Eye (tissue), 1 donor: ENCODE measurements at regions not wholly inside any gene's neighbourhood (a gene's known extent, or its start where the extent isn't known, plus 50 kb on each side); places are given as distances from the start of the nearest gene placed in this dataset.
A peak's percentile ranks its signal among the peaks of the same experiment; 100 is the strongest.

Experiments
- DNase-seq: peaks from one replicate; pipeline ENCODE4 v3.0.0-alpha.2; 2015

DNA sequence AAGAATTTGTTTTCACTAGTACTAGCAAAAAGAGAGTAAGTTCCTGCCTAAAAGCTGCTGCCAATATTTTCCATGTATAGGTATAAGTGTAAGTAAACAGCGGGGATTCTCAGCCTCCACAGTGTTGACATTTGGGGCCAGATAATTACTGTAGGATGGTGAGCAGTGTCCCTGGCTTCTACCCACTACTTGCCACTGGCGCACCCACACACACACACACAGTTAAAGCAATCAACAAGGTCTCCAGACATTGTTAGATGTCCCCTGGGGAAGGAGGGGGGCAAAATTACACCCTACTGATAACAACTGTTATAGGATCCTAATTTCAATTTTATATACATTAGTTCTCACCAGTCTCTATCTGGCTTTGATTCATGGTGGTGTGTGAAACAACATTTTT is 417.0 kb upstream of the PSMD7 start:
- DNase-seq = no peak

DNA sequence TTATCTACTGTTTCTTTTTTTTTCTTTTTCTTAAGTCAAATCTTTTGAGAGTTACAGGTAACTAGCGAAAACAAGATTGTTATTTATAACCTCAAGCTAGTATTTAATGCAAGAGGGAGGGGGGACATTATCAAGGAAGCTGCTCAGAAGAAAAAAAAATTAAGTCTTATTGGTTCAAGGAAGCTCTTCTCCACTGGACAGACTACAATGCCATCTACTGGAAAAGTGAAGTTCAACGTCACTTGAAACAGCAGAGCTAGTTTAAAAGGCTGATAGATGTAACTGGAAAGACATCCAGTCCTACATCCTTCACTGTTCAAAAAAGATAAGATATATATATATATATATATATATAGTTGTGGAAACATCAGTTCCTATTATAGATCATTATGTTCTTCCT is 418.0 kb upstream of the PSMD7 start:
- peak; percentile 90 for DNase-seq

DNA sequence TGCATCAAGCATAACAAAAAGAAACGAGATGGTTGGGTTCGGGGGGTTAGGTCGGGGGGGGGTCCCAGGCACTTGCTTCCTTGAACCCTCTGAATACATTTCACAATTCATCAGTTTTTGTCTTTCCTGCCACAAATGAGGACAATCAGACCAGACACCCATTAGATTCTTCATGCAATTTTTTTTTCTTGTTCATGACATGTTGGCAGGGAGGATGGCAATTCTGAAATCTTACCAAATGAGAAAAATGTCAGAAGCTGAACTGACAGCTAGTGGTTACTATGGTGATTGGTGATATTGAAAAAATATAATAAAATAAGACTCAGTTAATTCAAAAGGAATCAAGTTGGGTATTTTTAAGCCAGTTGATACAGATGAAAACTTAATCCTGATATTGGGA is 419.5 kb upstream of the PSMD7 start:
- DNase-seq = no peak

DNA sequence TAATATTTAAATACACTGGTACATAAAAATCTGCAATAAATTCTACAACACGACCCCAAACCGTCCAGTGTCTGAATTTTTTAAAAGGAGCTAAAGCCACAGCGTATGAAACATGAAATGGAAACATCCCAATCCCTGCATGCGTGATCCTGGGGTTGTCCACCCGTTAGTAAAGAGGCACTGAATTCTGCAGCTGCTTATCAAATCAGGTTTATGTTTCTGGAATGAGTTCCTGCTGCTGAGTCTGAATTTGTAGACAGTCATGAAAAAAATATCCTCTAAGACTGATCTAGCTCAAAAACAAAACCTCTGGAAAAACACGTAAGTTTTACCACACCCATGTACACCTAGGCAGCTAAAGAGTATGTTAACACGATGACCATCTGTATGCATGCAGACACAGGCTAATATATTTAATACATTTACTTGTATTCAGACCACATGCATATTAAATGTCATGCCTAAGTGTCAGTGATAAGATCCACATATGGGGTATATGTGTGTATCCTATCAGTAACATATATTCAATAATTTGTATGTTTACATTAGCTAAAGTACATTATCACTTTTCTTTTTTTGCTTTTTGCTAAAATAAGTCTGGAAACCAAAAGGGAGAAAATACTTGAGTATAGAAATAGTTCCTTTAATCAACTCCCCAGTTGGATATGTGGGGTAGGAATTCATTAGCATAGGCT is 420.5 kb upstream of the PSMD7 start:
- peak; percentile 32 for DNase-seq

DNA sequence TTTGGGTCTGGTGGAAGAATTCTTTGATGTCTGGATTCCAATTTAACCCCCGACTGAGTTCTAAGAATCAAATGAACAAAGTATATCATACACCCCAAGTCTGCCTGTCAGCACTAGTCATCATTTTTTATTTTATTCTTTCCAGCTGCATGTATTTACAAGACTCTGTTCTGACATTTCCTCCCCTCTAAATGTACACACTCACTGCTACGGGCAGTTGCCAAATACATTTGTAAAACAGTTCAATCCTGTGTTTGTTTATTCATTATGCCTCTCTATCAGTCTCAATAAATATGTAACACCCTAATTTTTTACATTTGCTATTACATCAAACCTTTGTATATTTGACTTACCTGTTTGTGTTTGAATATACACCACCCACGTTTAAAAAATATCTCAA is 422.3 kb upstream of the PSMD7 start:
- peak; percentile 22 for DNase-seq

DNA sequence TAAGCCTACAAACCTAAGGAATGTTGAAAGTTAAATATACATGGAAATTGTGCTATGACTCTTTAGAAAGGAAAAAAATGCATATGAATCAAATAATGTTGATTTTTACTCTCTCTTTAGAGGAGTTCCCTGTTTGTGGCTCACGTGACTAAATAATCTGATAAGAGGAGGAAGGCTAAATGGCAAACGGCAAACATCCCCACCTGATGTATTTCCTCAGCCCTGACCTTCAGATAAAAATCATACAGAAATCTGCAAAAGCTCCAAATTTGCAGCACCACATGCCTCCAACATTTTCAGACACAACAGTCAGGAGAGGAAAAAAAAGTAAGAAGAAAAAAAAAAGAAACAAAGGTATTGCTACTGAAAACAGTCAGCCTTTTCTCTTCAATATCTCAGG is 423.0 kb upstream of the PSMD7 start:
- DNase-seq = no peak

DNA sequence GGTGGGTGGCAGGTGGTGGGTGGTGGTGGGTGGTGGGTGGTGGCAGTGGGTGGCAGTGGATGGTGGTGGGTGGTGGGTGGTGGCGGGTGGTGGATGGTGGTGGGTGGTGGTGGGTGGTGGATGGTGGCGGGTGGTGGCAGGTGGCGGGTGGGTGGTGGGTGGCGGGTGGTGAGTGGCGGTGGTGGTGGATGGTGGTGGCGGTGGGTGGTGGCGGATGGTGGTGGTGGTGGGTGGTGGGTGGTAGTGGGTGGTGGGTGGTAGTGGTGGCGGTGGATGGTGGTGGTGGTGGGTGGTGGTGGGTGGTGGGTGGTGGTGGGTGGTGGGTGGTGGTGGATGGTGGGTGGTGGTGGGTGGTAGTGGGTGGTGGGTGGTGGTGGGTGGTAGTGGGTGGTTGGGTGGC is 423.8 kb upstream of the PSMD7 start:
- DNase-seq = no peak

DNA sequence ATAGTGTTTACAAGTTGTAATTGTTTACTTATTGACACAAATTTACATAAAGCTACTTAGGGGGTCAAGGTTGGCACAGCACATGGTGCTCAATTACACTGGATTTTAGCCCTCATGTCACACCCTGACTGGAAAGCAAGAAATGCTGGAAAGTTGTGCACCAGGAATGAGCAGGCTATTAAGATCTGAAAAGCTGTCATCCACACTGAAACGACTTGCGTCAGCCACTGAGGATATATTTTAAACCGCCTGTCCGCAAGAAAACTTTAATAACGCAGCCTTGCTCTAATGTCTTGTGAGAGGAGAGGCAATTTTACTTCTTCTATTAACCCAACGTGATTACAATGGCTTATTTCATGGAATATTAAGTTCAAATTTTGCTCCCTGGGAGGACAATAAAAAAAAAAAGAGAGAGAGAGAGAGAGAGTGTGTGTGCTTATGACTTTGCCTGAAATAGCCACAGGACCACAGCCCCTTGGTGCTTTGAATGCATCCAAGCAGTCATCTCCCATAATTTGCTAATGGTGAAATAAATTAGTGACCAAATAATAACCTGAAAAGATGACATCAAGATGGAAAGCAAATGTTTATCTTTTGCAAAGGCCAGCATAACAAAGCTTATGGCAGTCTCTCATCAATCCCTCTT is 425.4 kb upstream of the PSMD7 start:
- DNase-seq = peak; percentile 24

DNA sequence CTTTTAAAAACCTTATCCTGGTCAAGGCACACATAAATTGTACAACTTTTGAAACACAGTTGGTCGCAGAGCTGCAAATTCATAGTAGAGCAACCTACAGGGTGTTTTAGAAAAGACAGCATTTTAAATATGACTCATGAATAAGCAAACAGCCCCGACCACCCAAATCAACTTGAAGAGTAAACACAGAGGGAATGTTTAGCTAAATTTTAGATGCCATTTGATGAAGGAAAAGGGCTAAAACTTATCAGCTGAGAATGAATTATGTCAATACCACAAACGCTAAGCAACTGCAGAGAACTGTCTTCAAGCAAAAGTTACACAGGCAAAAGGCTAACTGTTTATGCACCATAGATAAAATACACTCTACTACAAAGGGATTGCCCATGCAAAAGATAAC is 427.5 kb upstream of the PSMD7 start:
- DNase-seq = no peak

DNA sequence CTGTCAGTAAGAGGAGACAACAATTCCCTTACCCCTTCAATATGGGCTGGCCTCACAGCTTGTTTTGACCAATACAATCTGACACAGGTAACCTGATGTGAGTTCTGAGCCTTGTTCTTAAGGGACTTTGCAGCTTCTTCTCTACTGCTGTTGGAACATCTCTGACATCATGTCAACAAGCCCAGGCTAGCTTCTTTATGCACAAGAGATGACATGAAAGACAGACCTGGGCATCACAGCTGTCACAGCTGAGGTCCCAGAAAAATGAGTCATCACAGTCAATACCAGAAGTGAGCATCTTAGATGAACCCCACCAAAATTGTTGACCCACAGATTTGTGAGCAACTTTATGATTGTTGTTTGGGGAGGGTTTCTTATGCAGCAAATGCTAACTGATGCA is 431.7 kb upstream of the PSMD7 start:
- no peak for DNase-seq

DNA sequence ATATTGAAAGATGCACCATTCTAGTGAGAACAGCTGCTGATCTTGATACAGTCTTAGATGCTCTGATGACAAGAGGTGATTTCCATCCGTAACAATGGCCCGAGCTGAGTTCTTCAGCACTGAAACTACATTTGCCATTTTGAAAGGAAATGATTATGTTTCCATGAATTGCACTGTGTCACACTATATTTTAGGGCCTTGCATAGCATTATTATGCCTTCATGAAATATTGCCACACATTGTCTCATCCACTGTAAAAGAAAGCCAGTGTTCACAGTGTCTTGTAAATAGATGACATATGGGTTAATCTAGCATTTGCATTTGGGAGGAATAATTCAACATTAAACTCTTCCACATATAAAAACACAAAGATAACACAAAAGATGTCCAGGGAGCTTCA is 438.3 kb upstream of the PSMD7 start:
- no peak for DNase-seq

DNA sequence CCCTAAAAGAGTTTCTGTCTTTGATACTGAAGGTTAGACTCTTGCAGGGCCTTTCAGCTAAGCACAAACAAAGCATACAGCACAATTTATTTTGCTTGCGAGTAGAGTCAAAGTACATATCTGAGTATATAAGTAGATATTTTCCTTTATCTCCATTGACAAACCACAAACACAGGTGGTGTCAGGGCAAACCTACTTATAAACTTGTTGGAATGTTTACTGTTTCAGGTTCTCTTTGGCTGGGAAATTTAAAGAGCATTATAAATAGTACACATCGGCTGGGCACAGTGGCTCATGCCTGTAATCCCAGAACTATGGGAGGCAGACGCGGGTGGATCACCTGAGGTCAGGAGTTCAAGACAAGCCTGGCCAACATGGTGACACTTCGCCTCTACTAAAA is 442.6 kb upstream of the PSMD7 start:
- no peak for DNase-seq

DNA sequence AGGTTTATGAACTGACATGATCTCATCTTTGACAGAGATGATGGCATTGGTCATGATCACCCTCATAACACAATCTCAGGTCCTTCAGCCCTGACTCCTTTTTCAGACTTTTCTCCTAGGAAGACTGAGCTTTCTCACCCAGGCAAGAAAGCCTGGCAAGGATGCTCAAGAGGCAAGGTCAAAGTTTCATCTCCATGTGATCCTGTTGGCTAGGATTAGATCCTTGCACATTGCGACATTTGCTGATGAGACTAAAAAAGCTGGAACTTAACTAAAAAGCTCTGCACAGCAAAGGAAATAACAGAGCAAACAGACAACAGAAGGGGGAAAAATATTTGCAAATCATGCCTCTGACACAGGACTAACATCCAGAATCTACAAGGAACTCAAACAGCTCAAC is 444.1 kb upstream of the PSMD7 start:
- DNase-seq = no peak

DNA sequence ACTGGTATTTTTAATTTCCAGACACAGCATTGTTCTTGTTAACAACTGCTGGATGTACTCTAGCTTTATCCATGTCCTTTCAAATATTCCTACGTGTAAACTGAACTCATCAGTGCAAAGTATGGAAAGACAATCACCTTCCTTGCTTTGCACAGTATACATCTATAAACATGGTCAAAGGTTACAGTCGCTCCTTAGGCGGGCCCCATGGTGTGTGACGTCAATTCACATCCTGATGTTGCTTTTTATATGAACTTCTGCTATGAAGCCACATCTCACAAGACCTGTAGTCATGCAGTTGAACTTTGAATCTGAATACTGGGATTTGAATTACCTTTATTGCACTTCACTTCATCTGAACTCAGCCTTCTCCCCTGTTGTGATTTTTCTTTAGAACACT is 447.6 kb upstream of the PSMD7 start:
- DNase-seq = no peak

DNA sequence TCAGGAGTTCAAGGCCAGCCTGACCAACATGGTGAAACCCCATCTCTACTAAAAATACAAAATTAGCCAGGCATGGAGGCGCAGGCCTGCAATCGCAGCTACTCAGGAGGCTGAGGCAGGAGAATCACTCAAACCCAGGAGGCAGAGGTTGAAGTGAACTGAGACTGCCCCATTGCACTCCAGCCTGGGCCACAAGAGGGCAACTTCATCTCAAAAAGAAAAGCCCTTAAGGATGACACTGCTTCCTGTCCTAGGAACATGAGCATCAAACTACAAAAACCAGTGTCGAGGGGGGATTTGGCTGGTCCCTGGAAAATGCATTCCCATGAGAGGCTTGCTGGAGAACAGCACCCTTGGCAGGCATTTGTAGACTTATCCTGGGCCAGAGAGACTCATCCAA is 449.5 kb upstream of the PSMD7 start:
- no peak for DNase-seq

DNA sequence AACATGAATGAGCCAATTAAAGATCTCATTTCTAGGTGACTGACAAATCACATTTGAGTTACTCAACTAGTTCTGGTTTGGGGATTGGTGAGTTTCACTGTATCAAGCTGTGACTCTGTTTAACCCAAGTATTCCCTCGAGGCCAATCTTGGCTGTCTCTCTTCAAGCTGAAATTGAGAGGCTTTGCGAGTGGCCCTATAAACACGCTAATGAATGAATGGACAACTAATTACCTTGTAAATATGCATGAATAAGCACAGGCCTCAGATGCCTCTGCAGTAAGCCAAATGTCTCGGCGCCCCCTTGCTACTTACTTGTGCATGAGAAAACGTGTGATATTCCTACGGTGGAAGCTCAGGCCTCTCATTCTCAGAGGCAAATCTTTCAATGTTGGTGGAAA is 450.3 kb upstream of the PSMD7 start:
- peak; percentile 77 for DNase-seq

DNA sequence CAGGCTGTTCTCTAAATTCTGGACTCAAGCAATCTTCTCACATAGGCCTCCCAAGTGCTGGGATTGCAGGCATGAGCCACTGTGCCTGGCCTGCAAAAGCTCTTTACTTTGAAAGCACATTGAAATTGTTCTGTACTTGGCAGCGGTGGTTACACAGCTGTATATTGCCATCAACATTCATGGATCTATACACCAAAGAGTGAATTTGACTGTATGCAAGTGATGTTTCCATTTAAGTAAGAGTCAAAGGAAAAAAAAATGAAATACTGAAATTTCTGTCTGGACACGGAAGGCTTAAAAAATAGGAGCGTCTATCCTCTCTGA is 450.6 kb upstream of the PSMD7 start:
- no peak for DNase-seq

DNA sequence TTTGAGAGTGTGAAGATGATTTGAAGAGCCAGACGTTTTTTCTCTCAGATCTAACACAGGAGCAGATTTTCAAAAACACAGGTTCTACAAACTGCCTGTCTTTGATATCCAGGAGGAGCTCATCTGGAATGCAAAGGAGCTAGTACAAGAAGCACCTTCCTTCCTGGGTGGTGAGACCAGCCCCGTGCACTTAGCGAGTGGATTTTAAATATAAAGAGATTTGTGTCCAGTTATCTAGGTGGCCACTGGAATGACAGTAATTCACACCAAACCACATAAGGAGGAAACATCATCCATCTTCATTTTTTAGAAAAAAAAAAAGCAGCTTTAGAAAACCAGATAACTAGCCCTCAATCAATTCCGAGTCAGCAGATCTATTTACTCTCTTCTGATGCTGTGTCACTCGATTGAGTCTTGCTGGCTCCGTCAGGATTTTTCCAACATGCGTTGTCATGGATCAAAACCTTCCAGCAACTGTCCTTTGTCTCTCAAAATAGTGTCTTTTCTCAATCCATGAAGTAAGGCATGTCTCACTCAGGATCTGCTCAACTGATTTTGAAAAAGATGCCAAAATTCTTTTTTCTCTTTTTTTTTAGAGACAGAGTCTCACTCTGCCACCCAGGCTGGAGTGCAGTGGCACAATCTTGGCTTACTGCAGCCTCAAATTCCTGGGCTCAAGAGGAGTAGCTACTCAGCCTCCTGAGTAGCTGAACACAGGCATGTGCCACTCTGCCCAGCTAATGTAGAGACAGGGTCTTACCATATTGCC is 451.2 kb upstream of the PSMD7 start:
- DNase-seq = peak; percentile 24

DNA sequence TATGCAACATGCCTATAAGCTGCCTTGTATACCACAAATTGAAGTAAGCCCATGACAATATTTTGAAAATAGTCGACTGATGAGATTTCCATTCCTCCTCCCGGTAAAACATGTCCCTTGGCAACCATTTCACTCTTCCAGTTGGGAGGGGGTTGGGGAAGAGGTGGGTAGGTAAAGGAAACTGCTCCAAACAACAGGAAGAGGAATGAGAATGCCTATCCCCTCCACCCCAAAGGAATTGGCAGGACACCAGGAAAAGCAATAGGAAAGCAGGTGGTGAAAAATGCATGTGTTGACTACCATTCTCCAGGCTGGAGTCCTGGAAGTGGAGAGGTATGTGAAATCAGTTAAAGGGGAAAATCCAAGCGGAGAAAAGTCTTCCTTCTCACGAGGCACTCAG is 455.9 kb upstream of the PSMD7 start:
- DNase-seq = no peak

DNA sequence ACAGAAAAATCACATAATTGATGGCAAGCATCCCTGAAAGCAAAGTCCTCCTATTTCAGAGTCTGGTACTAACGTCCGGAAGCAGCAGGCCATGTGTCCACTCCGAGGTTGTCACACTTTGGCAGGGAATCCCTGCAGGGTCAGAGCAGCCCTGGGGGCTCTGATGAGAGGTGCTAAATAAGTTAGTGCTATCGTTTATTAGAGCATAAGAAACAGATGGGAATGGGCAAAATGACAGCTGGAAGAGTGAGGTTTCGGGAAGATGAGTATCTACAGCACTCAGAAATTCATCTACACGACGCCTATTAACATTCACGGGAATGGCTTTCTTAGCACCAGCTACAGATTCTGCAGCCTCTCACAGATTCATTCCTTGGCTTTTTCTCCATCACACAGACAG is 465.4 kb upstream of the PSMD7 start:
- peak; percentile 30 for DNase-seq

DNA sequence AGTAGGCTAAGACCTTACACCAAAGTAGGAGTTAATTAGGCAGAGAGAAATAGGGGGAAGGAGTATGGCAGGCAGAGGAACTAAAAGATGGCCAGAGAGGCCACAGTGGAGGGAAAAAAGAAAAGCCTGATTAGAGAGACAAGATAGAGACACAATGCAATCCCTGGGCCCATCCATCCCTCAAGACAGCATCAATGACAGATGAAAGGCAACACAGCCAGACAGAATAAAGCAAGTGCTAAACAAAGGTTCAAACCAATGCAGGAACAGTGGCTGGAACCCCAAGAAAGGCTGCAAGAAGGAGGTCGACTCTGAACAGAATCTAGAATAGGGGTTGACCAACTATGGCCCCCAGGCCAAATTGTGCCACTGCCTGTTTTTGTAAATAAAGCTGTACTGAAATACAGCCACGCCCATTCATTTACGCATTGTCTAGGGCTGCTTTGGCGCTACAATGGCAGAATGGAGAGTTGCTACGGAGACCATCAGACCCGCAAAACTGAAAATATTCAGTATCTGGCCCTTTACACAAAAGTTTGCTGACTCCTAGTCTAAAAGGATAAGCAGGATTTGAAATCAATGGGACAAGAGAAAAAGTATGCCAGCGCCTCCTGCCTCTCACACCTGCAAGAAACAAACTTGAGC is 473.3 kb upstream of the PSMD7 start:
- DNase-seq = no peak

DNA sequence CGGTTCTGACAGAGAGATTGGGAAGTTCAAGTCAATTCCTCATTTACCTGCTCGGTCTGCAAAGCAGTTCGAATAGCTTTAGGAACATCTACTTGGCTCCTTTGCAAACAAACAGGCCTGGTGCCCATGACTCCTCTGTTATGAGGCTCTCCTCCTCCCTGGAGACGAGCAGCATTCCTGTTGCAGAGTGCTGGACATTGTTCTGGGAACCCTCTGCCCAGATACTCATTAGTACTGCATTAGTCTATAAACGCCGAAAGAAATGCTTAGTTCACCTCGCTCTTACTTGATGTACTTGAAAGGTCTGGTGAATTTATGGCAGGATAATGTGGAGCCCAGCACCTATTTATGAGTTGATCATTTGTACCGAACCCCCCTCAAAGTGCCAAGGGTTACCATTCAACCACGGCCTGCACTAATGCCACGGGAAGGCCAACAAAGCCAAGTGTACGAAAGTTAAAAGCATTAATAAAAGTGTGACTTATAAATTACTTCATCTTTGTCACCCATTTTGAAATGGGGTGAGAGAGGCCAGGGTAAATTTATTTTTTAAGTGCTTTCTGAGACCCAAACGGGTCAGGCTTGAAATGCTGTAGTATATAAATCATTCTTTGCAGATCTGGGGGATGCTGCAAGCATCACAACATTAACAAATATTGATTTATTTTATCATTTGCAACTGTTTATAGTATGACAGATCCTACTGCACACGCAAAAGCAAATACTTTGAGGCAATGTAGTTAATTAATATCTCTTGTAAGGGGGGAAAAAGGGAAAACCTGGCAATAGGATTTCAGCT is 478.9 kb upstream of the PSMD7 start:
- no peak for DNase-seq

DNA sequence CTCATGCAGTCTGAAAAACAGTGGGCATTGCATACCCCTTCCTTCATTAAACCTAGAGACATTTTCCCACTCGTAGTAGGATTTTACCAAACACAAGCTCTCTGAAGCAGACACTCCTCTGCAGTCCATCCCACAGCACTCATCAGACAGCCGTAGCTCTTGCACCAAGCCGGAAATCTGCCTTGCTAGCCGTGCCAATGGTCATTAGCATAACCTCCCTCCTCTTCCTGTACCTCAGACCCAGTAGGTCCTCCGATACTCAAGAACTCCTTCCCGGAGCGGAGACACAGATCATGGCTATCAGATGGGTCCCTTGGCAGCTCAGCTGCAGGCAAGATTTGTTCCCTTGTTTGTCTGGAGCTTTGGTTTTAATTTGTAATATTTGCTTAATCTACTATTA is 483.1 kb upstream of the PSMD7 start:
- no peak for DNase-seq
